ENCODE measurements at regions not wholly inside any gene's neighbourhood (a gene's known extent, or its start where the extent isn't known, plus 50 kb on each side); places are given as distances from the start of the nearest gene placed in this dataset.

- TF ChIP-seq ZNF518A (tag by site-specific recombination; conservative IDR thresholded peaks at IDR 0.05; ENCODE audit: low read depth): no peak
These were observed 742.5 kb upstream of the MDGA2 start (continued) for GRCh38 chr14:48417715-48418500.

GRCh38 chr14:48401321-48401720 lies 725.9 kb upstream of the MDGA2 start:
- no peaks in the 10 kb centered on the region for H3K9me3 ChIP-seq (ENCODE audit: control insufficient read depth, insufficient read depth, low read depth, low read length)
- H3K4me1 ChIP-seq (ENCODE audit: control insufficient read depth, insufficient read depth, low read length): no peaks in the 10 kb centered on the region
- TF ChIP-seq TCF7L2 (IDR thresholded peaks at IDR 0.05; ENCODE audit: borderline replicate concordance, low read depth, low read length): no peak
- no peak for TF ChIP-seq ZNF214 (tag by site-specific recombination; IDR thresholded peaks at IDR 0.05; ENCODE audit: borderline replicate concordance)
- TF ChIP-seq ZNF791 (tag by site-specific recombination; IDR thresholded peaks at IDR 0.05): no peak
- TF ChIP-seq SP3 (tag by site-specific recombination; IDR thresholded peaks at IDR 0.05): no peak
- TF ChIP-seq ZBTB11 (tag by site-specific recombination; conservative IDR thresholded peaks at IDR 0.05; ENCODE audit: low read depth): no peak
- H3K36me3 ChIP-seq (ENCODE audit: control insufficient read depth in 2 of 2, insufficient read depth in 1 of 2, low read length in 2 of 2): no peaks in the 10 kb centered on the region
- ChIA-PET CTCF (interaction anchor here (0.5 kb wide), 1 partner anchor 623 kb away, joined by 3 read pairs; no protein-coding TSS in a partner anchor), POLR2A (no interaction called here)
- no peak overlapping the region for H3K27ac ChIP-seq (ENCODE audit: extremely low read depth, low read depth, low read length)
- H3K4me3 ChIP-seq (ENCODE audit: low read depth, low read length): no peak overlapping the region

GRCh38 chr14:48398675-48399282 lies 723.4 kb upstream of the MDGA2 start:
- Histone ChIP-seq H3K9me3 (ENCODE audit: control insufficient read depth, insufficient read depth, low read depth, low read length) (no peaks in the 10 kb centered on the region), H3K36me3 (ENCODE audit: control insufficient read depth in 2 of 2, insufficient read depth in 1 of 2, low read length in 2 of 2) (no peaks in the 10 kb centered on the region), H3K27ac (ENCODE audit: extremely low read depth, low read depth, low read length) (no peak overlapping the region), H3K4me3 (ENCODE audit: low read depth, low read length) (no peak overlapping the region), H3K4me1 (ENCODE audit: control insufficient read depth, insufficient read depth, low read length) (no peaks in the 10 kb centered on the region)
- POLR2A ChIA-PET: no interaction called here
- CTCF ChIA-PET: interaction anchor here (0.6 to 0.7 kb wide), 2 partner anchors 189 to 482 kb away, joined by 3 read pairs; no protein-coding TSS in a partner anchor
- TF ChIP-seq ZNF404 (tag by site-specific recombination; IDR thresholded peaks at IDR 0.05): no peak
- no peak for TF ChIP-seq KLF8 (tag by site-specific recombination; IDR thresholded peaks at IDR 0.05)
- no peak for TF ChIP-seq ZNF24 (tag by site-specific recombination; IDR thresholded peaks at IDR 0.05)
- peak; percentile 52 for TF ChIP-seq ZNF654 (tag by site-specific recombination; IDR thresholded peaks at IDR 0.05; ENCODE audit: low read depth)
